NT2/D1 (cell line): ENCODE measurements at regions not wholly inside any gene's neighbourhood (a gene's known extent, or its start where the extent isn't known, plus 50 kb on each side); places are given as distances from the start of the nearest gene placed in this dataset.

Experiments used
- DNase-seq: peaks from one replicate; pipeline ENCODE4 v3.0.0-alpha.2; 2011; ENCODE audit warnings: low read depth, low spot score
- H3K27me3 ChIP-seq: 2 replicates; pipeline ENCODE4 v1.6.0; 2011; ENCODE audit warnings: mild to moderate bottlenecking; ENCODE audit not compliant: insufficient read length, insufficient read depth
- H3K36me3 ChIP-seq: 2 replicates; pipeline ENCODE4 v1.6.1; 2011; ENCODE audit warnings: mild to moderate bottlenecking, low read length, mixed read lengths; ENCODE audit not compliant: insufficient read depth, insufficient read length
- H3K4me1 ChIP-seq: 2 replicates; pipeline ENCODE4 v1.5.1; 2011; ENCODE audit not compliant: insufficient read depth, insufficient read length
- H3K4me3 ChIP-seq: 2 replicates; pipeline ENCODE4 v1.5.1; 2011; ENCODE audit warnings: low read depth; ENCODE audit not compliant: insufficient read length
- H3K9ac ChIP-seq: 2 replicates; pipeline ENCODE4 v1.6.0; 2011; ENCODE audit warnings: low read depth; ENCODE audit not compliant: insufficient read length
- H3K9me3 ChIP-seq: 2 replicates; pipeline ENCODE4 v1.5.1; 2011; ENCODE audit warnings: mild to moderate bottlenecking, low read length; ENCODE audit not compliant: insufficient read depth
- SUZ12 ChIP-seq: IDR thresholded peaks from 2 replicates; pipeline ENCODE4 v1.6.1; 2011; ENCODE audit not compliant: insufficient read length, insufficient read depth; ENCODE audit errors: extremely low read depth
- YY1 ChIP-seq: IDR thresholded peaks from 2 replicates; pipeline ENCODE4 v1.6.1; 2011; ENCODE audit not compliant: insufficient read length, insufficient read depth
- ZNF274 ChIP-seq: IDR thresholded peaks from 2 replicates; pipeline ENCODE4 v1.6.1; 2011; ENCODE audit warnings: mild to moderate bottlenecking, low read depth, low read length

DNA sequence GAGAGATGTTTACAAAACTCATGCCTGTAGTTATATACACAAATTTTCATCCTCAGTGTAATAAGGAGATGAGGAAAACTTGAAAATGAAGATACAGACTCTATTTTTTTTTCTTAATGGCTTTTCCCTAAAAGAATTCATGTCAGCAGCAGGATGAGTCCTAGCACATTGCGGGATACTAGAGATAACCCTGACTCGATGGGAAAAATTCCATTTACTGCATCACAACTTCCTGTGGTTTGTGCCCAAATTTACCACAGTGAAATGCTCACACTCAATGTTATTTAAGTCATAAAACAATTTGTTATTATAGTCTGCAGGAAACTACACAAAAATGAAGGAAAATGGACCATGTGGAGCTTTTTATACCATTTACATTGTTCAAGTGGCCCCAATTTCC is 581.9 kb upstream of the ZNF717 start:
- no peak overlapping the region for H3K4me3 ChIP-seq
- H3K27me3 ChIP-seq: no peaks in the 10 kb centered on the region
- H3K4me1 ChIP-seq: no peaks in the 10 kb centered on the region
- H3K9ac ChIP-seq: no peak overlapping the region
- no peak for DNase-seq
- TF ChIP-seq SUZ12 (no peak), ZNF274 (no peak), YY1 (no peak)
- no peaks in the 10 kb centered on the region for H3K36me3 ChIP-seq
- no peaks in the 10 kb centered on the region for H3K9me3 ChIP-seq

DNA sequence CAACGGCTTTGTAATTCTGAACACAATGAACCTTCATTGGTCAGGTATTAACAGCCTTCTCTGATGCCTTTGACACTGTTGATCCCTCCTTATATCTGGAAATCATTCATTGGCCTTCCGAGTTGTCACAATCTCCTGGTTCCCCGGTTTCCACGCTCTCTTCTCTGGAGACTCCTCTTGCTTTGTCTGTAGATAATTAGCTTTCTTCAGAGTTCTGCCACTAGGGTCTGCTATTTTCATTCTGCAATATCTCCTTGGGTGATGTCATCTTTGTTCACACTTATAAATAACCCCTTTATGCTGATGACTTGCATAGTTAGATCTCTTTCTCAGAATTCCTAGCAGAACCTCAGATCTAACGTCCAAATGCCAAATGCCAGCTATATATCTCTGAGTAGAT is 583.8 kb upstream of the ZNF717 start:
- DNase-seq: no peak

DNA sequence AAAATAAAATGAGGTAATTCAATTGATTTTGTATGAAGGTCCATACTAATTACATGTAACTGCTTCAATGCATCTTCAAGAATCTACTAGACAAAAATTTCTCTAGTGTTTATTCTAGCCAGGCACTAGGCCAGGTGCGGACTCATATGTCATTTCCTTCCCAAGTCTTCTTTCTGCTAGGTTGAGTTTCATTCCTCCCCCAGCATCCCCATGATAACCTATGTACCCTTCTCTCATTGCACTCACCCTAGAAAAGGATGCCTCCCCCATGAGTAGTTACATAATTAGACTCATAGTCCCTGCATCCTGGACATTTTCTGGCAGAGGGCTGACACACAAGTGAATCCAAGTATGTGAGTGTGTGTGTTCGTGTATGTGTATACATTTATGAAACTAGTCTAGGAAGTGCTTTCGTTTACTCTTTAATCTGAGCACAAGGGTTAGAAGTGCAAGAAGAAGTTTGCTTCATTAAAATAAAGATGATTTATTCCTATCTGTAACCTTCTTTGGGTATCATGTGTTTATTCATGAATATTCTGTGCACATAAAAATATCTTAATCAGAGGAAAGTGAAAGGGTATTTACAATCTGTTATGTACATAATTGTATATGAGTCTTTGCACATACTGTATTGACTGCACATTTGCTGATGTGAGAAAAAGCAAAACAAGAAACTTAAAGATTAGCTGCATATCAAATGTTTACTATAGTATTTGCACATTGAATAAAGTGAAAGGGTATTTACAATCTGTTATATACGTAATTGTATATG is 585.6 kb upstream of the ZNF717 start:
- Histone ChIP-seq H3K9ac (no peak overlapping the region), H3K4me1 (no peaks in the 10 kb centered on the region), H3K9me3 (no peaks in the 10 kb centered on the region), H3K36me3 (no peaks in the 10 kb centered on the region), H3K27me3 (no peaks in the 10 kb centered on the region), H3K4me3 (no peak overlapping the region)
- TF ChIP-seq SUZ12: no peak
- no peak for TF ChIP-seq YY1
- TF ChIP-seq ZNF274: no peak
- no peak for DNase-seq

More for the DNA sequence above, 583.8 kb upstream of the ZNF717 start:
- H3K36me3 ChIP-seq: no peaks in the 10 kb centered on the region
- H3K4me1 ChIP-seq: no peaks in the 10 kb centered on the region
- H3K9ac ChIP-seq: no peak overlapping the region
- no peak overlapping the region for H3K4me3 ChIP-seq
- H3K27me3 ChIP-seq: no peaks in the 10 kb centered on the region
- TF ChIP-seq SUZ12 (no peak), YY1 (no peak), ZNF274 (no peak)
- H3K9me3 ChIP-seq: no peaks in the 10 kb centered on the region

DNA sequence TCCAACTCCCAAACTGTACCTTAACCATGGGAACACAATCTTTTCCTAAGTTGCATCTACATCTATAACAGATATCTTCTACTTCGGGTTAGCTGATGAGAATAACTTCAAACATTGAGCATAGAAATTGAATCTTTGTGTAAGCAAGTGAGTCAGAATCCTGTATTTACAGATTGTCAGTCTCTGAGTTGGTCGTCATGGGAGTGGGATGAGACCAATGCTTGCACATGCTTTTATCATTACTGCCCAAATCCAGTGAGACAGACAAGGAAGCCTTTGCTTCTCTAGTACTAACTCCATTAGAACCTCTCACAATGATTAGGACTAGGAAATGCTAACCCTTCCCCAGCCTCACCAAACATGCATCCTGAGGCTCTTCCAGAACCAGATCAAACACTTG is 587.1 kb upstream of the ZNF717 start:
- no peaks in the 10 kb centered on the region for H3K9me3 ChIP-seq
- no peaks in the 10 kb centered on the region for H3K36me3 ChIP-seq
- no peak for TF ChIP-seq ZNF274
- TF ChIP-seq YY1: no peak
- no peaks in the 10 kb centered on the region for H3K27me3 ChIP-seq
- no peak for DNase-seq
- H3K4me3 ChIP-seq: no peak overlapping the region
- no peaks in the 10 kb centered on the region for H3K4me1 ChIP-seq
- no peak overlapping the region for H3K9ac ChIP-seq

DNA sequence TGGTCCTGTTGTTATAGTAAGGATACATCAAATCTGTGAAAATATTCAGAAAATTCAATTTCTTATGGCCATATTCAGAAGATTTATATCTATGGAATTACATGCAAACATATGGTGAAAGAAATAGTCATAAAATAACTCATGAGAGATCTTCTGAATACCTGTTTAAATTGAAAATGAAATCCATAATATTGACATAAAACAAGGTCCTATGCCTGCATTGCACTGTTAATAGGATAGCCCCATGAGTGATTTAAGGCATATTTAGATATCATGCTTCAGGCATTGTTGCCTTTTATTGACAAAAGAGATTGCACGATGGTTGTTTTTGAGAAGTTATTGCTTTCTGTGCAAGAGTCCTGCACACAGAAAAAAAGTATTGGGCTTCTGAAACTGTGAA is 591.7 kb upstream of the ZNF717 start:
- no peak overlapping the region for H3K4me3 ChIP-seq
- H3K9ac ChIP-seq: no peak overlapping the region
- H3K9me3 ChIP-seq: no peaks in the 10 kb centered on the region
- no peak for DNase-seq
- H3K4me1 ChIP-seq: no peaks in the 10 kb centered on the region
- TF ChIP-seq YY1: no peak
- TF ChIP-seq ZNF274: no peak
- no peak for TF ChIP-seq SUZ12
- no peaks in the 10 kb centered on the region for H3K36me3 ChIP-seq
- H3K27me3 ChIP-seq: no peaks in the 10 kb centered on the region

DNA sequence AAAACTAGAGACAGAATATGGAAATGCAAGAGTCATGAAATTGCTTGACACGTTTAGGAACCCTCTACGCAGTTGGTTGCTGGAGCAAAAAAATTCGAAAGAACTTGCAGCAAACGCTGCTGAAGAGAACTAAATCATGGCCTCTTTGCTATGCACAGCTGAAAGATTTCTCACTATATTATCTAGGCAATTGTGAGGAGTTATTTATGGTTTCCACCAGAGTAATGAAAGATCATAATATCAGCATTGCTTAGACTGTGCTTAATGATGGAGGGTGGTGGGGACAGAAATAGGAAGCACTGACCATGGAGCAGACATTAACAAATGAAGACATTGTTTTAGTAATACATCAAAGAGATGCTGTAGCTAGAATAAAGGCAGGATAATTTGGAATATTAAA is 593.4 kb upstream of the ZNF717 start:
- TF ChIP-seq YY1 (no peak), ZNF274 (no peak), SUZ12 (no peak)
- Histone ChIP-seq H3K36me3 (no peaks in the 10 kb centered on the region), H3K9me3 (no peaks in the 10 kb centered on the region), H3K4me1 (no peaks in the 10 kb centered on the region), H3K4me3 (no peak overlapping the region), H3K9ac (no peak overlapping the region), H3K27me3 (no peaks in the 10 kb centered on the region)
- no peak for DNase-seq

DNA sequence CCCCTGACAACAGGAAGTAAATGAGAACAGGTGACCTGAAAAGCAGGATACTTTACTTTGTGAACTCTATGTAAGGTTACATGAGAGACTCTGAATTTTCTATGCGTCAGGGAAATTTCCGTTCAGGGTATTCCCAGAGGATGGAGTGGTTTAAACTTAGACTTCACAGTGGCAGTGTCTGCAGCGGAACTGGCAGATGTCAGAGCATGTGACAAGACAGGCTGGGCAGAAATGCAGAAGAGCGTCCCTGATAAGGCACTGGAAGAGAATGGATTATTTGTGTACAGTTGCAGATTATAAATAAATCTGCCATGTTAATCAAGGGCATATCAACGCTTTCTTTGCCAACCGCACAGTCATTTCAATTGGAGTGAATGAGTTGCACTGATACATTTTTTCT is 598.4 kb upstream of the ZNF717 start:
- Histone ChIP-seq H3K36me3 (no peaks in the 10 kb centered on the region), H3K9me3 (peaks cover 11% of the 10 kb centered on the region; the same call in 1 of the 2 replicates), H3K9ac (no peak overlapping the region), H3K4me1 (no peaks in the 10 kb centered on the region), H3K27me3 (no peaks in the 10 kb centered on the region), H3K4me3 (no peak overlapping the region)
- no peak for TF ChIP-seq ZNF274
- TF ChIP-seq SUZ12: no peak
- TF ChIP-seq YY1: no peak
- DNase-seq: no peak

DNA sequence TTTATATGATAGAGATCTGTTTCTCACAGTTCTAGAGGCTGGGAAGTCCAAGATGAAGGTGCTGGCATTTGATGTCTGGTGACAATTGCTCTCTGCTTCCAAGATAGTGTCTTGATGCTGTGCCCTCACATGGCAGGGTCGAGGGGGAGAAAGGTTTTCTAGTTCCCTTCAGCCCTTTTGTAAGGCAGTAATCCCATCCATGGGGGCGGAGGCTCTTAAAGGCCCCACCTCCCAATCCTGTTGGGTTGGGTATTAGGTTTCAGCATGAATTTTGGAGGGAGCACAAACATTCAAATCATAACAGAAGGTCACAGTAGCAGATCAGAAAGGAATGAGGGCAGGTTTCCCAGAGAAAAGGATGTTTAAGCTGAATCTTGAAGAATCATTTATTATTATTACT is 601.7 kb upstream of the ZNF717 start:
- H3K4me1 ChIP-seq: no peaks in the 10 kb centered on the region
- no peak for DNase-seq
- H3K36me3 ChIP-seq: no peaks in the 10 kb centered on the region
- no peak overlapping the region for H3K4me3 ChIP-seq
- peaks cover 11% of the 10 kb centered on the region; the same call in 1 of the 2 replicates for H3K9me3 ChIP-seq
- H3K9ac ChIP-seq: no peak overlapping the region
- no peak for TF ChIP-seq YY1
- TF ChIP-seq ZNF274: no peak
- TF ChIP-seq SUZ12: no peak
- H3K27me3 ChIP-seq: no peaks in the 10 kb centered on the region
